Gastroesophageal sphincter (tissue), 3 donors: ENCODE measurements at regions not wholly inside any gene's neighbourhood (a gene's known extent, or its start where the extent isn't known, plus 50 kb on each side); places are given as distances from the start of the nearest gene placed in this dataset.

Experiments
- CTCF ChIP-seq, 4 experiments: fragments of 200-600 bp in 2 of 4; fragments of 450-650 bp in 2 of 4; sonication (generic) in 1 of 4; IDR thresholded peaks; one replicate each; pipeline ENCODE4 v1.5.1; 2017 to 2019; ENCODE audit warnings: antibody characterized with exemption in 4 of 4, mild to moderate bottlenecking in 2 of 4, moderate library complexity in 2 of 4
- EP300 ChIP-seq: sonication (generic); formaldehyde crosslinking; IDR thresholded peaks from one replicate; pipeline ENCODE4 v1.6.1; 2017; ENCODE audit warnings: antibody characterized with exemption, mild to moderate bottlenecking
- POLR2A ChIP-seq, 2 donors: fragments of 450-650 bp; IDR thresholded peaks; one replicate each; pipeline ENCODE4 v1.6.1; 2017; ENCODE audit warnings: antibody characterized with exemption in 2 of 2, mild to moderate bottlenecking in 2 of 2, moderate library complexity in 1 of 2
- POLR2AphosphoS5 ChIP-seq: sonication (generic); formaldehyde crosslinking; IDR thresholded peaks from one replicate; pipeline ENCODE4 v1.6.1; 2017; ENCODE audit warnings: antibody characterized with exemption

- TF ChIP-seq POLR2A (IDR thresholded peaks at IDR 0.05) (no peak), CTCF (IDR thresholded peaks at IDR 0.05) (no peak), POLR2AphosphoS5 (no peak), EP300 (no peak)
Observed at GRCh38 chr4:31026256-31026655, 306.1 kb downstream of the PCDH7 start.
